ENCODE measurements at regions not wholly inside any gene's neighbourhood (a gene's known extent, or its start where the extent isn't known, plus 50 kb on each side); places are given as distances from the start of the nearest gene placed in this dataset.

DNA sequence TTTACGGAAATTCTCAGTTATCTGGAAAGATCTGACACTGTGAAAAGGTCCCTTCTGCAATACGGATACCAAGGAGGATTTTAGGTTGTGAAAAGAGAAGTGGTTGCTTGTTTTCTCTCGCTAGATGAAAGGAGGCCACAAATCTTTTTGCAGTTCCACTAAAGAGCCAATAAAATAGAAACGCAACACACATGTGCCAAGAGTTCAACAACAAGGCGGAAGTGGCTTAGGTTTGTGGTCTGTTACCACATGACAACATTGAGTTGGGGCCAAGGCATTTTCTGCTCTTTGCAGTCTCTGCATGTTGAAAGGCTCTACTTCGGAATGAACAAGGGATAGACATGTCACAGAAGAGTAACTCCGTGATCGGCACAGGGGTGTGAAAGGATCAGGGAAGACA, 115.7 kb upstream of the OSR1 start:
- no peak for DNase-seq

DNA sequence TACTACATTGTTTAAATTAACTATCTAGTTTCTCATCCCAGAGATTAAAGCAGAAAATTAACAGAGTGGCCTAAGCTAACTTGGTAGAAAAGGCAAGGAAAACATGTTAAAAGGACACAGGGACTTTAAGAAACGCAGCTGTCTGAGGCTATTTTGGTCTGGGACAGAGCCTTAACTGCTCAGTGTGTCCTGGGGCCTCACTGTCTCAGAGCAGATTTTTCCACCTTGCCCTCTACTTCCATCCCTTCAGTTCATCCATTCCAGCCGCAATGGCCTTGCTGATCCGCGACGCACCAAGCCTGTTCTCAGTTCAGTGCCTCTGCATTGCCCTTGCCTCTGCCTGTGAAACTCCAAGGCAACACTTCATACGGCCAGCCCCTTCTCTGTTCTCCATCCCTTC, 114.9 kb upstream of the OSR1 start:
- no peak for DNase-seq

DNA sequence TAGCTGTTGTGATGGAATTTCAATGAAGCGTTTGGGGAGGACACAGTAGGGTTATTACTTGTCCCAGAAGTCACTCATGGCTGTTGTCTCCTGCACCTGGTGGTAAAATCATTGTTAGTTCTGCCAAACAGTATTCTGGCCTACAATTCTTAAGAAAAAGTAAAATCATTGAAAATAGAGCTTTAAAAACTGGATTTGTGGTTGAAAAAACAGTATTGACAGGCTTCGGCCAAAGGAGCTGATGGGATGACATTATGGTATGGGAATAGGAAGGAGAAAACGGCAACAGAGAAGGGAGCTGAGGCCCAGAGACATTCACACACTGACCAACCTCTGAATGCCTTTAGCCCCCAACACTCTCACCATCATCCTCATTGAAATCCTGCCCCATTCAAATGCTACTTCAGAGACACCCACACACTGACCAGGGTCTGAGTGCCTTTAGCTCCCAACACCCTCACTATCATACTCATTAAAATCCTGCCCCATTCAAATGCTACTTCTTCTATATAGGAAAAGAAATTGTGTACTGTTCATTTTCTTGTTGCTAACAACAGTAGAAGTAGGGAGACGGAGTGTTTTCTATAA, 114.1 kb upstream of the OSR1 start:
- no peak for DNase-seq

DNA sequence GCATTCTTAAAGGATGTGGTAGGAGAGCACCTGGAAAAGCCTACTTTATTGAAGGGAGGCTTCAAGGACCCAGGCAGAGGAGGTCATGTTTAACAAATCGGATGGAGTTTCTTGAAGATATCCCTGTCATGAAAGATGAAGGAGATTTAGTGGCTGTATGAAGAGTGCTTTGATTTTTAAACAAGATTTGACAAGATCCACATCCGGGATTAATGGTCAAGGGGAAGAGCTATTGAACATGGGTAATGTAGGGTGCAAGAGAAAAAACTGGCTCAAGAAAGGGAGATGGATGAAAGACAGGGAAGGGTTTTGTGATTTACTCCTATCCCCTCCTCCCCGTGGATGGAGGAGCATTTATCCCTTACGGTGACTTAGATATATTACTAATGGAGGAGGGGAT, 113.1 kb upstream of the OSR1 start:
- DNase-seq = no peak

DNA sequence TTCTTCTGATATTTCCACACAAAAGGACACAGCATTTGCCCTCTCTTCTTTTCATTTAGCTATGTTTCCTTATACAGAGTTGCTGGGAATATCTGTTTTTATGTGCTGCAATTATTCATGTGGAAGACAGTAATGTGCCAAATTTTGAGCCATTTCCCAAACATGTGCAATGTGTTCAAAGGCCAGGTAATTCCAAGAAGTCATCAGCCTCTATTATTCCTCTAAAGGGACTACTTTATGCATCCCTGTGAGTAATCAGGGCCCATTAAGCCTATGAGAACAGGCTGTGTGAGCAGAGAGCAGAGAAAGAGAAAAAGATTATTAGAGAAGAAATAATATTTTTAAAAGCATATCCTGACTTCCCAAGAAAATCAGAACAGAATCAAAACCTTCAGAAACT, 107.6 kb upstream of the OSR1 start:
- no peak for DNase-seq

DNA sequence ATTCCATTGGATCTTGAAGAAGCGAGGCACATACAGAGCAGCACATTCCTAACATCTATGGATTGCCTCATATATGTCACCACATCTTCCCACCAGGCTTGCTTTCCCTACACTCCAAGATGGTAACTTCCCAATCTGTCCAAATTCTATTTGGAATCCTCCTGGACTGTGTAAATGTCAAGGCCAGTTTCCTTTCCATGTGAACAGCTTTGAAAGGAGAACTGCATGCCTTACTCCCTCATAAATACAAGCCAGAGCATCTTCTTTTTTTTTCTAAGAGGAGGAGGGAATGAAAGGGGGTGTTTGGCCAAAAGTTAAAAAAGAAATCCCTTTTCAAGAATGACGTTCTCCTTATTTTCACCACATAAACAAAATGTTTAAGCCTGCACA, 103.8 kb upstream of the OSR1 start:
- no peak for DNase-seq

DNA sequence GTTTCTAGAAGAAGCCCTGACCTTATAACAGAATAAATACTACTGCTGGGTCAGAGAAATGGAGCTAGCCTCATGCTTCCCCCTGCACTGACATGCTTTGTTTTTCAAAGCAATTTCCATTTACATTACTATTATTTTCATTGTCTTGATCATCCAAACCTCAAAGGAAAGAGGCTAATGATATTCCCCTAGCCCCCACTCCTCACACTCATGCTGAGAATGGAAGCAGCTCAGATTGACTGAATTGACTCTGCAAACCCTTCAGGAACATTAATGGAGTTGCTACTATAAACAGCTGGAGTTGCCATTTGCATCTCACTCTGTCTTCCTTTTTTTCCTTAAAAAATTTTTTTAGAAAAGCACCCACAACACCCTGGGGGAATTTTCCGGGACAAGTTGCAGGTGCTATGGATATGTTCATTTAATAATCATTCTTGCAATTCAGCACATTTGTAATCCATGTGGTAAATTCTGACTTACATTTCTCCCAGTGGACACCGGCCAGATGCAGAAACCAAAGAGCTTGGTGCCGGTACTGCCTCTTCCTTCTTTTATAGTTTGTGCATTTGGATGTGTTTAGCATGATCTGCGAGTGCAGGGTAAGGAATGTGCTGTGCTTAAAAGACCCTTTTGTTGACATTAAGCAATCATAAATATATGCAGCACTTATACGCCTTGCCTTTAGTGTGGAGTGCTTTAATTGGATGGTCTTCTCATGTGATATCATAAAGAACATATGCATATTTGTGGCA, 103.3 kb upstream of the OSR1 start:
- no peak for DNase-seq

DNA sequence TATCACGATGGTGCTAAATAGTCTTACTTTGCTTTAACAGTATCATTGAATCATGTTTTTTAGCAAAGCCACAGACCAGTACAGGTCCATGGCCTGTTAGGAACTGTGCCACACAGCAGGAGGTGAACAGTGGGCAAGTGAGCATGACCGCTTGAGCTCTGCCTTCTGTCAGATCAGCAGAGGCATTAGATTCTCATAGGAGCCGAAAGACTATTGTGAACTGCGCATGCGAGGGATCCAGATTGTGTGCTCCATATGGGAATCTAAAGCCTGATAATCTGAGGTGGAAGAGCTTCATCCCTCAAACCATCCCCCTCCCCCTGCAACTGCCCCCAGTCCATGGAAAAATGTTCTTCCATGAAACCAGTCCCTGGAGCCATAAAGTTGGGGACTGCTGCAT, 102.3 kb upstream of the OSR1 start:
- no peak for DNase-seq

DNA sequence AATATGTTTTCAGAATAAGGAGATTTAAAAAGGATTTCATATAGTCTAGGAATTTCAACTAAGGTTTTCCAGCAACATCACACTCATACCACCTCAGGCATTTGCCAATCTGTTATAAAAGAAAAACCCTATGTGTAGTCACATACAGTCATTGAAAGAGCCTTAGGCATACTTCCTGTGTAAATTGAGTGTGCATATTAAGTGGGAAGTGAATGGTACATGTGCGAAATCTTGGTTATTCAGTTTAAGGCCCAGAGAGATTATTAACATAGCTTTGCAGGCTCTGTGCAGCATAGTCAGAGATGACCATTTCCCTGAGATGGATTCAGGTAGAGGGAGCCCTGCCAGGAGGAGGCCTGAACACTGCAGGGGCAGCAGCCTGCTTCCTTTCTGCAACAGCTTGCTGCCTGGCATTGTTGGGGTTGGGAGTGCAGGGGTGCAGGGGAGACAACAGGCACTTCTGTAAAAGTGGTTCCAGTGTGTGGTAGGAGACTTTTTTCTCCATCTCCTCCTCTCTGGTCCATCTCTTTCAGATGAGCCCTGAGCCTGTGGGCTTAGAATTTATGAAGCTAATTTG, 100.1 kb upstream of the OSR1 start:
- no peak for DNase-seq

DNA sequence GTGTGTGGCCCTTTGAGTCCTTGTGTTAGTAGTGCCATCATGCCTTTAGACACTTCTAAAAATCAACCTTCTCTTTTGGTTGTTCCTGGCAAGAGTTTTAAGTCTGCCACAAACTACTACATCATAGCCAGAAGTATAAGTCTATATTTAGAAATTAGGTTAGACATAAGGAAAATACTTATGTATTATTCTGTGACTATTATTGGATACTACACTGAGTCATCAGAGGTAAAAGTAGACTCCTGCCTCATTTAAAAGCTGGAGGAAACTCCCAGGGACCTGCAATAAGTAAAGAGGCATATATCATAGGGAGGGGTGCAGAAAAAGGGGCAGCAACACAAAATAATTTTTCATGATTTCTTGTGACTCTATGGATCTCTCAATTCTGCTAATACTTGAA, 99.4 kb upstream of the OSR1 start:
- DNase-seq = no peak

DNA sequence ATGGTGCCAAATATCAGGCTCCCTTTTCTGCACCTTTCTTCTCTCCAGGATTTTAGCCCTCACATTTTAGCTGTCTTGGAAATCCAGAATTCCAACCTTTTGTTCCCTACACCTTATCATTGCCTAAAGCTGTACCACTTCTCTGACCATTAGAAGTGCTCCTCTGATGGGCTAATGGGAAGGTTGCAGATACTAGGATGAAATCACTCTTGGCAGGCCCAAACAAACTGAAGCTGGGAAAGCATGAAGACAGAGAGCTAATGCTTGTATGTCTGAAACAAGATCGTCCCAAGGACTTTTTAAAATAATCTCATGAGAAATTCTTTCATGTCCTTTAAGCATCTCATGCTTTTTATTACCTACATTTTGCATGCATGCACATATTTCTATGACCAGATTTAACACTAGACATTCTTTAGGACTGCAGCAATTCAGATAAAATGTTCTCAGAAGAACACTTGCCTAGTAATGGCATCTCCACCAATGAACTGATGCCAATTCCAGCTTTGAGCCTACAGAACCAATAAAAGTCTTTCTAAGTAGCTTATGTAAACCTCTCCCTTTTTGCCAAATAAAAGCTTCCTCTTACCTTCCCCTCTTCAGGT, 98.4 kb upstream of the OSR1 start:
- DNase-seq = no peak

DNA sequence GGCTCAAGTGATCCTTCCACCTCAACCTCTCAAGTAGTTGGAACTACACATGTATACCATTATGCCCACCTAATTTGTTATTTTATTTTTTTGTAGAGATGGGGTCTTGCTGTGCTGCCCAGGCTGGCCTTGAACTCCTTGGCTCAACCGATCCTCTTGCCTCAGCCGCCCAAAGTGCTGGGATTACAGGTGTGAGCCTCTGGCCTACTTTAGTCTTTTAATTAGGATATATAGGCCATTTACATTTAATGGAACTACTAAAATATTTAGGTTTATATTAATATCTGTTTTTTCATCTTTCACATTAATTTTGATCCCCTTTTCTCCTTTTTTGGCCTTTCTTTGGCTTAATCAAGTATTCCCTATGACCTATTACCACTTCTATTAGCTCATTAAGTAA, 95.7 kb upstream of the OSR1 start:
- no peak for DNase-seq

DNA sequence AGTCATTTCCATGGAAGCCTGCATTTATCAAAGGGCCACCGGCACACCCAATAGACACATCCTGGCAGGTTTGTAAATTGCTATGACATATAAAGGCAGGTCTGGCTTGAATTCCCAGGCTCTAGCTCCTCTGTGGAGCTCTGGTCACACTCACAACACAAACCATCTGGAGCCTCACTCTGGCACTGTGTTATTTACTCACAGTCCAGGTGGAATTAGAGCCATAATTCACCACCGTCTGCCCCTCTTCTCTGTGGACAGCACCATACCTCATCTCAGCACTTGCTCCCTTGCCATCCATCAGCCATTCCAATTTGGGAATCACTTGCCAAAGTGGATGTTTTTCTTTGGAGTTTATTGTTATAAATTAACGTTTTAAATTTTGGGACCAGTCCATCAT, 84.3 kb upstream of the OSR1 start:
- peak; percentile 6 for DNase-seq

DNA sequence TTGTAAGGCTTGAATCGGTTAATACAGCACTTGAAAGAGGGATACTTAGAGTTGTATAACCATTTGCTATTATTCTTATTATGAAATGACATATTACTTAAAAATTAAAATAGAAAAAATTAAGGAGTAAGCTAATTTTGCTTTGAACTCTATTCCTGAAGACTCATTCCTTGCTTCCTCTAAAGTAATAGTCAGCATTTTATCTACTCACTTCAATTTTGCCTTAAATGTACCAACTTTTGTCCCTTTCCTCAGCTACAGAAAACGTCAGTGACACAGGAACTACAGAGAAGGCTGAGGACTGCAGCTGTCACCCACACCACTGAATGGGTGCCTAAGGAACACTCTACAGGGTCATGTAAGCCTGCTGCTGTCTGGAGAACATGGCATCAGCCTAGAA, 80.7 kb upstream of the OSR1 start:
- no peak for DNase-seq

DNA sequence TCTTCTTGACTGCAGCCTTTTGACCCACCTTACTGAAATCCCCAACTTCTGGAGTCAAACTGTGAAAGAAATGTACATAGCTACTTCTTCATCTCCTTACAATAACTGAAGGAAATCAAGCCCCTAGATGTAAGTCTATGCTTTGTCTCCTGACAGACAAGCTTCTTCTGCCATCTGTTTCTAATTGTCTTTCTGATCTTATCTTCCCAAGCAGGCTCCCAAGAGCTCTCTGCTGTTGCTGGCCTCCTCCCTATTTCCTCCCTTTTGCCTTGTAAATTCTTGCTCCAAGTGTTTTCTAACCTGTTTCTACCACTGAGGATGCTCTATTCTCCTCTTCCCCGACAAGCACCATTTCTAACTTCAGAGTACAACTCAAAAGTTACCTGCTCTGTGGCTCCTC, 77.4 kb upstream of the OSR1 start:
- DNase-seq = no peak

DNA sequence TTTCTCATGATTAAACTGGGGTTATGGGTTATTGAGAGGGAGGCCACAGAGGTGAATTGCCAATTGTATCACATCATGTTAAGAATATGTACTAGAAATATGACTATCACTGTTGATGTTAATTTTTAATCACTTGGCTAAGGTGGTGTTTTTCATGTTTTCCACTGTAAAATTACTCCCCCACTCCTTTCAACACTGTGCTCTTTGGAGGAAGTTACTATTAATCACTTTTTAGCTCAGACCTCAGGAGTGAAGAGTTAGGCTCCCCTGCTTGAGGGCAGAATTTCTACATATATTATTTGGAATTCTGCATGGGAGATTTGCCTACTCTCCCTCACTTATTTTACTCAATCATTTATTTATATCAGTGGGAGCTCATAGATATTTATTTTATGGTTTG, 76.0 kb upstream of the OSR1 start:
- no peak for DNase-seq

DNA sequence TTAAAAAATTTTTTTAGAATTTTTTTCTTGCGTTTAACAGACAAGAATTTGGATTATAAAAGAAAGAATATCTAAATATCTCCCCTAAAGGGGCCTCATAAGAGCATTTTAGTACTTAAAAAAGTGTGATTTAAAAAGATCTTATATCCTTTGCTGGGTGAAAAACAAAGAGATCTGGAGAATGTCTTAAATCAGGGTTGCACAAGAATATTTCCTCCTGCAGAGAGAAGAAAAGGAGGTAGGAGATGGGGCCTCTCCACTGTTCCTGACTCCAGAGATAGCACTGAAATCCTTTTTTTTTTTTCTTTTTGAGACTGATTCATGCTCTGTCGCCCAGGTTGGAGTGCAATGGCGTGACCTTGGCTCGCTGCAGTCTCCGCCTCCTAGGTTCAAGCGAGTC, 68.5 kb upstream of the OSR1 start:
- no peak for DNase-seq

DNA sequence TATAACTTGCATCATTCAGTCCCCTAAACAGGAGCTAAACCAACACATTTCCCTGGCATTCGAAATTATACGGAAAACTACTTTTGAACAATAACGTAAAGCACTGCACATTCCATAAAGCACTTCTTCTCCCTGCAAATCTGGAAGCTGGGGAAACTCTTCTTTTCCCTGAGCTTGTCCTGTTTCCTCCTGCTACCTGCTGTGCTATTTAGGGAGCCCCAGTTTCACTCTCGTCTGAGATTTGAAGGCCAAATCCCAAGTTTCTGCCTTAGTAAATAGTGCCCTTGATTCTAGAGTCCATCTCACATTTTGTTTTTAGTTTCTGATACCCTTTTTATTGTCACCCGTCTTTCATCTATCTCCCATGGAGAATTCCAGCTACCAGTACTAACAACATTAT, 67.7 kb upstream of the OSR1 start:
- DNase-seq = no peak

DNA sequence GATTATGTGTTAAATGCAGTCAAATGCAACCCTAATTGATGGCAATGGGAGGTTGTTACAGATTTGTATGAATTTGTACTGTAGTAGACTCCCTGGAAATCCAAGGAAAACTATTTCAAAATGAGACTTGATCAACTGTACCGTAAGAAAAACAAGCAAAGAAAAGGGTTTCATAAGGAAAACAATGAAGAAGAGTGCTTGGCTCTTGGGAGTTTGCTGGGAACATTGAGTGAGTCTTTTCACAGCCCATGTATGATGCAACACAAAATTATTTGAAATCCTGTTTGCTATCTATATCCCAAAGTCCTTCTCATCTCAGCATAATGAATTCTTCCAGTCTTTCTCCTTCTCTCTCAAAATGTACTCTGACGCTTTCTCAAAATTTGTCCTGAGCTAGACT, 67.0 kb upstream of the OSR1 start:
- no peak for DNase-seq

DNA sequence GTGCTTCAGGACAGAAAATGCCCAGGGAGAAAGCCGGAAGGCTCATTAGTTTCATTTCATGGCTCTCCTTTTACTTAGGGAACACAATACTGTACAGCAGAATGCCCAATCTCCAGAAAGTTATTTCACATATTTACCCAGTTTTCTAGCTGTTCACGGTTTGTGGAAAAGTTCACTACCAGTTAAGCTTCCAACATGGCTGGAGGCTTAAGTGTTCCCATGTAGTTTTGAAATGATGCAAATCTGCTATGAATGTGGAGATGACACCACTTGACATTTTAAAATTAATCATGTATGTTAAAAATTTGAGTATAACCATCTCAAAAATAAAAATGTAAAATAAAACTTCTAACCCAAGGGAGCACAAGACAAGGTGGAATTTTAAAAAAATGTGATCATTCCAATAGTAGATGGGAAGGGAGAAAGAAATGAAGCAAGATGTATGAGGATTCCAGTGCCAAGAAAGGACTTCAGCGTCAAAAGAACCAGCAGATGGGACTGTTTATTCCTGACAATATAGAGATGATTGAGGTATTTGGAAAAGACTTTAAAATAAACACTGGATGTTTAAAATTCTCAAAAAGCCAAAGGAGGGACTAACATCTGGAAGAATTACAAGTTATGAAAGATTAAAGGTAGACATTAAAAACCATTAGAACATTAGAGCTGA, 60.9 kb upstream of the OSR1 start:
- no peak for DNase-seq

DNA sequence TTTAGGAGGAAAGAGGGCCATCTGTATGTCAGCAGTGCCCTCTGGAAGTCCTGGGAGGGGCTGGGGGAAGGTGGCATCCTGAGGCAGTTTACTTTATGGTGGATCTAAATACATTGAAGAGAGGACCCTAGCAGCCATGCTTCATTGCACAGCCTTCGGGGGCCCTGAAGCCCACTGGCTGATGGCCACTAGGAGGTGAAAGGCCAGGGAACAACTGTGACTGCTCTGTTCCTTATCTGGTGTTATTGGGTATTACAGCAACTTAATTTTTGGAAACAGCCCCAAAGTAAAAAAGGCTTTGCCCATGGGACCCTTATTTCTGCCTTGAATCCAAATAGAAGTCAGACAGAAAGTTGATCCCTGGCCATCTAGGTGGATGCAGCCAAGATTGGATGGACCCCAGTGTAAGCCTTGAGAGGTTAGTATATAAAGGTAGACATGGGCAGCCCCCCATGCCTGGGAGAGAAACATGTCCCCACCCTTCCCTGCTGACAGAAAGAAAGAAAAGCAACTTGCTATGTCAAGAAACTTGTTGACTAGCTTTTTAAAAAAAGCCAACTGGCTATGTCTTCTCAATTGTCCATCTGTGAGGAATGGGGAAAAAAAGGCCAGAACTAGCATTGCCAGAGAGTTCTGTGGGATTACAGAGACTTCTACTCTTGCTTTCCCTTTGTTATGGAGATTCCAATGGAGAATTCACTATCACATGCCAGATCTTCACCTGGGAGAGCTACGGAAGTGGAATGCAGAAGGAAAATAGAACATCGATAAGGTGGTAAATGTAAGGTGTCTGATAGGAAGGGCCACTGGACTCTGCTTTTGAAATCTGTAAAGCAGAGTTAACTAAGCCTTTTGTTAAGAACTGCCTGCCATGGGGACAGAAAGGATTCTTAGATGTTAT, 58.6 kb upstream of the OSR1 start:
- no peak for DNase-seq

DNA sequence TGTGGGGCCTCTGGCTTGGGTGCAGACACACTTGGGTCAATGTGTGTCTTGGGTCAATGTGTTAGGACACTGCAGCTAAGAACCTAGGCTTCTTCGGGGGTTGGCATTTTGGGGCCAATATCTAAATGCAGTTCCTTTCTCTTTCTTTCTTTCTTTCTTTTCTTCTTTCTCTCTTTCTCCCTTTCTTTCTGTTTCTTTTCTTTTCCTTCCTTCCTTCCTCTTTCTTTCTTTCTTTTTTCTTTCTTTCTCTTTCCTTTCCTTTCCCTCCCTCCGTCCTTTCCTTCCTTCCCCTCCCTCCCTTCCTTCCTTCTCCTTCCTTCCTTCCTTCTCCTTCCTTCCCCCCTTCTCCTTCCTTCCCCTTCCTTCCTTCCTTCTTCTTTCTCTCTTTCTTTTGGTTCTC, 57.7 kb upstream of the OSR1 start:
- DNase-seq = no peak

DNA sequence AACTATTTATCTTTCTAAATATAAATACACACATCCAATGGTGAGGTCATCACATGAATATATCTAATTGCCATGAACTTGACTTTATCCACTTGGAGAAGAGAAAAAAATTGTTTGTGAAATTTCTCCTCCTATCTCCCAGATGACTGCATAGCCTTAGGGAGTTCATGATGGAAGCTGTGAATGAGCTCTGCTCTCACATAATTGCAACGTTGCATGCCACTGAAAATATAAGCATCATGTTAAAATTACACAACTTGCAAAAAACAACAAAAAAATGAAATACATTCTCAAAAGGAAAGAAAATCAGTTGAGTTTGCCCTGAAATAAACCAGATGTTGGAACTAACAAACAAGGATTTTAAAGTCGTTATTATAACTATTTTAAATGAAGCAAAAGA, 50.6 kb upstream of the OSR1 start:
- DNase-seq = no peak

Measured in NCI-H1092 treated with DMSO at 0.1 percent for 48 hours (cell line).